ENCODE measurements at regions not wholly inside any gene's neighbourhood (a gene's known extent, or its start where the extent isn't known, plus 50 kb on each side); places are given as distances from the start of the nearest gene placed in this dataset.

DNA sequence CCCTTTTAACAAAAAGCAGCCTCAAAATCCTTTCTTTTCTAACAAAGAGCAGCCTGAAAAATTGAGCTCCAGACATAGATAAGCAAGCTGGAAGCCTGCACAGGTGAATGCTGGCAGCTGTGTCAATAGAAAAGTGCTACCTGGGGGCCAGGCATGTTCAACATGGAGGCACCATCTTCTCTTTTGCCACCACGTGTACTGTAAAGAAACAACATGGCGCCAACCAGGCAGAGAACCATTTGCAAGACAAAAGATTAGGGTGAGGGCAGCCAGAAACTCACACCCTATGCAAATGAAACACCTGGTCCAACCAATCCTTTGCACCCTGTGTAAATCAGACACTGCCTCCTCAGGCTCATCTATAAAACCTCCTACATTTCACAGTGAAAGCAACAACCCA is 96.0 kb downstream of the ACTL7B start:
- no peak for DNase-seq (ENCODE audit: low read depth)
- in situ Hi-C loops (cut with HindIII; ENCODE audit: low sequenced_read_pairs), result loop anchor here (10.0 to 25.0 kb wide), 3 partner anchors 173 to 1415 kb away; partner anchors contain the start of gene KLF4
- H3K4me3 ChIP-seq (ENCODE audit: low read depth, low read length), result no peak overlapping the region
- TF ChIP-seq, protein P1, sequence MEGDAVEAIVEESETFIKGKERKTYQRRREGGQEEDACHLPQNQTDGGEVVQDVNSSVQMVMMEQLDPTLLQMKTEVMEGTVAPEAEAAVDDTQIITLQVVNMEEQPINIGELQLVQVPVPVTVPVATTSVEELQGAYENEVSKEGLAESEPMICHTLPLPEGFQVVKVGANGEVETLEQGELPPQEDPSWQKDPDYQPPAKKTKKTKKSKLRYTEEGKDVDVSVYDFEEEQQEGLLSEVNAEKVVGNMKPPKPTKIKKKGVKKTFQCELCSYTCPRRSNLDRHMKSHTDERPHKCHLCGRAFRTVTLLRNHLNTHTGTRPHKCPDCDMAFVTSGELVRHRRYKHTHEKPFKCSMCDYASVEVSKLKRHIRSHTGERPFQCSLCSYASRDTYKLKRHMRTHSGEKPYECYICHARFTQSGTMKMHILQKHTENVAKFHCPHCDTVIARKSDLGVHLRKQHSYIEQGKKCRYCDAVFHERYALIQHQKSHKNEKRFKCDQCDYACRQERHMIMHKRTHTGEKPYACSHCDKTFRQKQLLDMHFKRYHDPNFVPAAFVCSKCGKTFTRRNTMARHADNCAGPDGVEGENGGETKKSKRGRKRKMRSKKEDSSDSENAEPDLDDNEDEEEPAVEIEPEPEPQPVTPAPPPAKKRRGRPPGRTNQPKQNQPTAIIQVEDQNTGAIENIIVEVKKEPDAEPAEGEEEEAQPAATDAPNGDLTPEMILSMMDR (IDR thresholded peaks at IDR 0.05; ENCODE audit: low read depth, low read length, missing control alignments), result no peak

GRCh38 chr9:108759399-108759798 is 96.4 kb downstream of the ACTL7B start:
- H3K4me3 ChIP-seq (ENCODE audit: low read depth, low read length), result no peak overlapping the region
- TF ChIP-seq, protein P1 (IDR thresholded peaks at IDR 0.05; ENCODE audit: low read depth, low read length, missing control alignments), result no peak
- in situ Hi-C loops (cut with HindIII; ENCODE audit: low sequenced_read_pairs), result loop anchor here (25.0 kb wide), 2 partner anchors 172 to 1272 kb away; partner anchors contain the start of gene KLF4
- no peak for DNase-seq (ENCODE audit: low read depth)

DNA sequence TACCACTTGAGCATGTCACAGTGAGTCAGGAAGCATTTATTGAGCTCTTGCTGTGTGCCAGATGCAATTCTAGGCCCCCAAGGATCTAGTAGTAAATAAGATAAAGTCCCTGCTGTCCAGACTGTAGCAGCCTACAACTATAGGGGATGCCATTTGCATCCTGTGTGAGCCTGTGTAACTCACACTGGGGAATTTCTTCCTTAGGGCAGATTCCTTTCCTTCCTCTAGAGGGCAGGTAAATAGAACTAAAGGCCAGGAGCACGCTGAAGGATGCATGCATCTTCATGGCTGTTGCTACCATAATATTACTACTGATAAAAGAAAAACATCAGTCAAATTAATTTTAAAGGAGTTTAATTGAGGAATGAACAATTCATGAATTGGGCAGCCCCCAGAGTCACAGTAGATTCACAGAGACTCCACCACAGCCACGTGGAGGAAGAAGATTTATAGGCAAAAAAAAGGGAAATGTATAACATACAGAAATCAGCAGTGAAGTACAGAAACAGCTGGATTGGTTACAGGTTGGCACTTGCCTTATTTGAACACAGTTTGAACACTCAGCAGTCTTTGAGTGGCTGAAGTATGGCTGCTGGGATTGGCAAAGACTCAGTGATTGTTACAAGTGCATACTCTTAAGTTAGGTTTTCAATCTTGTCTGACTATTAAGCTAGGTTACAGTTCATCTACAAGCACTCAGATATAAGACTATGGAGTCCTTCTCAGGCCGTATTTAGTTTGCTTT is 98.9 kb downstream of the ACTL7B start:
- no peak for DNase-seq (ENCODE audit: low read depth)
- in situ Hi-C loops (cut with HindIII; ENCODE audit: low sequenced_read_pairs), result loop anchor here (25.0 kb wide), 2 partner anchors 170 to 1270 kb away; partner anchors contain the start of gene KLF4
- TF ChIP-seq, protein P1 (IDR thresholded peaks at IDR 0.05; ENCODE audit: low read depth, low read length, missing control alignments), result peak; percentile 29
- H3K4me3 ChIP-seq (ENCODE audit: low read depth, low read length), result no peak overlapping the region

- TF ChIP-seq, protein P1 (IDR thresholded peaks at IDR 0.05; ENCODE audit: low read depth, low read length, missing control alignments), result no peak
- in situ Hi-C loops (cut with HindIII; ENCODE audit: low sequenced_read_pairs), result loop anchor here (25.0 kb wide), 2 partner anchors 169 to 1269 kb away; partner anchors contain the start of gene KLF4
- no peak for DNase-seq (ENCODE audit: low read depth)
- no peak overlapping the region for H3K4me3 ChIP-seq (ENCODE audit: low read depth, low read length)
Measured at GRCh38 chr9:108755979-108756378, 99.8 kb downstream of the ACTL7B start.

DNA sequence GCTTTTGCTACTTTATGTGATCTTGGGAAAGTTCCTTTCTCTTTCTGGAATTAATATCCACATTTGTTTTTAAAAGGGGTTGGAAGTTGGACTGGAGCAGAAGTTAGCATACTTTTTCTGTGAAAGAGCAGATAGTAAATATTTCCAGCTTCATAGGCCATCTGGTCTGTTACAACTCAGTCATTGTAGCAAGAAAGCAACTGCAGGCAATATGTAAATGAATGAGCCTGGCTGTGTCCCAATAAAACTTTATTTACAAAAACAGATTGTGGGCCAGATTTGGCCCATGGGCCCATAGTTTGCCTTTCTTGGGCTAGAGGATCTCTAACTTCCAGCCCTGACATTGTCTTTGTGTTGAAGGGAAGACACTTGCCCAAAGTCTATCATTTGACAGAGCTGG is 104.4 kb downstream of the ACTL7B start:
- H3K4me3 ChIP-seq (ENCODE audit: low read depth, low read length), result no peak overlapping the region
- TF ChIP-seq, protein P1 (IDR thresholded peaks at IDR 0.05; ENCODE audit: low read depth, low read length, missing control alignments), result no peak
- in situ Hi-C loops (cut with HindIII; ENCODE audit: low sequenced_read_pairs), result loop anchor here (25.0 kb wide), 2 partner anchors 164 to 1264 kb away; partner anchors contain the start of gene KLF4
- DNase-seq (ENCODE audit: low read depth), result no peak

GRCh38 chr9:108750661-108751215 is 105.0 kb downstream of the ACTL7B start:
- H3K4me3 ChIP-seq (ENCODE audit: low read depth, low read length), result no peak overlapping the region
- in situ Hi-C loops (cut with HindIII; ENCODE audit: low sequenced_read_pairs), result loop anchor here (25.0 kb wide), 2 partner anchors 163 to 1263 kb away; partner anchors contain the start of gene KLF4
- TF ChIP-seq, protein P1 (IDR thresholded peaks at IDR 0.05; ENCODE audit: low read depth, low read length, missing control alignments), result no peak
- DNase-seq (ENCODE audit: low read depth), result no peak

All from astrocyte of the cerebellum (primary cell).